ENCODE measurements at regions not wholly inside any gene's neighbourhood (a gene's known extent, or its start where the extent isn't known, plus 50 kb on each side); places are given as distances from the start of the nearest gene placed in this dataset.

DNA sequence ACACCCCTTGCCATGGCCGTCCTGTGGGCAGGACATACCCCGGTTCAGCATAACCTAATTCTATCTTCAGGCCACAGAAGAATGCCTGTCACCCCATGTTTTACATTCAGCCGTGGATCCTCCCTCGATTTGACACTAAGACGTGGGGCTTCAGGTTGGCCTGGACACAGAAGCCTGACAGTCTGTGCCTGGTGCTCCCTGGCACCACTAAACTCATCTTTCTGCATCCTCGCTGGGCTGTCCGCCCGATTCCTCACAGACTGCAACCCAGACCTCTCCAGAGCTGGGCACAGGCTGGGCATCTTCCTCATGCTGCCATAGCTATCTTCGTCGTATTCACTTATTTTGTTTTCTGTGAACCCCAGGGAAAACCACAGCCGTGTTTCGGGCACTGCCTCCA lies 117.8 kb upstream of the IQSEC1 start:
- Histone ChIP-seq H3K4me3 (no peak overlapping the region), H3K4me1 (no peaks in the 10 kb centered on the region), H3K27me3 (no peaks in the 10 kb centered on the region), H3K9me3 (no peaks in the 10 kb centered on the region), H3K27ac (no peak overlapping the region), H3K36me3 (no peaks in the 10 kb centered on the region)
- peak in 1 of 3 donors; percentile 41 for DNase-seq
- no peak for TF ChIP-seq POLR2A (IDR thresholded peaks at IDR 0.05)
- TF ChIP-seq, protein P1, sequence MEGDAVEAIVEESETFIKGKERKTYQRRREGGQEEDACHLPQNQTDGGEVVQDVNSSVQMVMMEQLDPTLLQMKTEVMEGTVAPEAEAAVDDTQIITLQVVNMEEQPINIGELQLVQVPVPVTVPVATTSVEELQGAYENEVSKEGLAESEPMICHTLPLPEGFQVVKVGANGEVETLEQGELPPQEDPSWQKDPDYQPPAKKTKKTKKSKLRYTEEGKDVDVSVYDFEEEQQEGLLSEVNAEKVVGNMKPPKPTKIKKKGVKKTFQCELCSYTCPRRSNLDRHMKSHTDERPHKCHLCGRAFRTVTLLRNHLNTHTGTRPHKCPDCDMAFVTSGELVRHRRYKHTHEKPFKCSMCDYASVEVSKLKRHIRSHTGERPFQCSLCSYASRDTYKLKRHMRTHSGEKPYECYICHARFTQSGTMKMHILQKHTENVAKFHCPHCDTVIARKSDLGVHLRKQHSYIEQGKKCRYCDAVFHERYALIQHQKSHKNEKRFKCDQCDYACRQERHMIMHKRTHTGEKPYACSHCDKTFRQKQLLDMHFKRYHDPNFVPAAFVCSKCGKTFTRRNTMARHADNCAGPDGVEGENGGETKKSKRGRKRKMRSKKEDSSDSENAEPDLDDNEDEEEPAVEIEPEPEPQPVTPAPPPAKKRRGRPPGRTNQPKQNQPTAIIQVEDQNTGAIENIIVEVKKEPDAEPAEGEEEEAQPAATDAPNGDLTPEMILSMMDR (IDR thresholded peaks at IDR 0.05): no peak

DNA sequence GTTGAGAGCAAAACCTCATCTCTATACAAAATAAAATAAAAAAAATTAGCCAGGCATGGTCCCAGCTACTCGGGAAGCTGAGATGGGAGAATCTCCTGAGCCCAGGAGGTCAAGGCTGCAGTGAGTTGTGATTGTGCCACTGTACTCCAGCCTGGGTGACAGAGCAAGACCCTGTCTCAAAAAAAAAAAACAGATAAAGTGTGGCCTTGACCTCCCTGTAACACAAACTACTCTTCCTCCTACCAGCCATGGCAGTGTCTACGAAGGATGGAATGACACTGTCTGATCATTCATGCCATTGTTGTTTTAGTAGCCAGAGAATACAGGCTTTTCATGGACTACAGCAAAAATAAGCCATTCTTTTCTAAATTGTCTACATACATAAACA lies 117.1 kb upstream of the IQSEC1 start:
- no peak for DNase-seq
- Histone ChIP-seq H3K27ac (no peak overlapping the region), H3K36me3 (no peaks in the 10 kb centered on the region), H3K4me3 (no peak overlapping the region), H3K4me1 (no peaks in the 10 kb centered on the region), H3K27me3 (no peaks in the 10 kb centered on the region), H3K9me3 (no peaks in the 10 kb centered on the region)
- TF ChIP-seq, protein P1 (IDR thresholded peaks at IDR 0.05): no peak
- TF ChIP-seq POLR2A (IDR thresholded peaks at IDR 0.05): no peak

DNA sequence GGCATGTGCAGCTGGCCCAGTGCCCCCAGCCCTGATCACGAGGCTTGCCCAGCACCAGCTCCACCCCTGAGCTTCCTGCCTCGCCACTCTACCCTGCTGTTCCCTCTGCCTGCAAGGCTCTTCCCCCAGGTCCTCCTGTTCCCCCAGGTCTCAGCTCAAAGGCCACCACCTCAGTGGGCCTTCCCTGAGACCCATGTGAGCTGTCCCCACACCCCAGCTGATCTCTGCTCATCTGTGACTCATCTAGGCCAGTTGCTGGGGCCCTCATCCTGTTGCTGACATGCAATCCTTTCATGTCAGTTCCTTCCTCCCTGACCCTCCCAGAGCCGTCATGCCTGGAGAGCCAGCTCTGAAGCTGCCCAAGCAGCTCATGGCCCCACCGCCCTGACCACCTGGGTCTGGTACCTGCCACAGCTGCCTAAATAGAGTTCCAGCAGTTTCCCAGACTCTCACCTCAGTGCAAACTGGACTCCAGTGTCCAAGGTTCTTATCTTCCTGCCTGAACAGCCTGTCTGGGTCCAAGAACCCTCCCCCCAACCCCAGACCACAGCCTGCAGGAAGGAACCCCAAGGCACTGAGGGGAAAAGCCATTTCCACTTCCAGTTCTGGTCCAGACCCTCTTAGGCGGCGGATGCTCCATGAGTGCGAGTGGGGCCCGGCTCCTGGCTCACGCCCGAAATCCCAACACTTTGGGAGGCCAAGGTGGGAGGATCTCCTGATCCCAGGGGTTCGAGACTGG lies 116.6 kb upstream of the IQSEC1 start:
- Histone ChIP-seq H3K4me1 (no peaks in the 10 kb centered on the region), H3K36me3 (no peaks in the 10 kb centered on the region), H3K27me3 (no peaks in the 10 kb centered on the region), H3K9me3 (no peaks in the 10 kb centered on the region), H3K27ac (no peak overlapping the region), H3K4me3 (no peak overlapping the region)
- TF ChIP-seq, protein P1 (IDR thresholded peaks at IDR 0.05): no peak
- TF ChIP-seq POLR2A (IDR thresholded peaks at IDR 0.05): no peak
- peak in 1 of 3 donors; percentile 25 for DNase-seq

DNA sequence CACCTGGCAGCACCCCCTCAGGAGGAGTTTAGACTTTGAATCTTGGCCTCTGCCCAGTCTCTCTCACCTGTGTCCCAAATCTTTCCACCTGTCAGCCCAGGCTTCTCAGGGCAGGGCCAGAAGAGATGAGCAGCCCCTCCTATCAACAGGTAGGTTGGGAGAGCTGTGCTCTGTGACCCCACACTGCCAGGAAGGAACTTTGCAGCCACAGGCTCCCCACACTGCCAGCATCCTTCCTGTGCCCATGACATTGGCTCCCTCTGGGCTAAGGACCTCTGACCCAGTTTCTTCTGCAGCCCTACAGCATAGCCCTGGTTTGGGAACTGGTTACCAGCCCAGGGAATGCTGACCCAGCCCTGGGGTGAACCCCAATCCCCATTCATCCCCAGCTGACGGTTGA lies 115.7 kb upstream of the IQSEC1 start:
- TF ChIP-seq, protein P1 (IDR thresholded peaks at IDR 0.05): no peak
- TF ChIP-seq POLR2A (IDR thresholded peaks at IDR 0.05): no peak
- no peaks in the 10 kb centered on the region for H3K4me1 ChIP-seq
- H3K27ac ChIP-seq: no peak overlapping the region
- peak in 1 of 3 donors; percentile 21 for DNase-seq
- no peaks in the 10 kb centered on the region for H3K27me3 ChIP-seq
- no peak overlapping the region for H3K4me3 ChIP-seq
- H3K9me3 ChIP-seq: no peaks in the 10 kb centered on the region
- H3K36me3 ChIP-seq: no peaks in the 10 kb centered on the region

DNA sequence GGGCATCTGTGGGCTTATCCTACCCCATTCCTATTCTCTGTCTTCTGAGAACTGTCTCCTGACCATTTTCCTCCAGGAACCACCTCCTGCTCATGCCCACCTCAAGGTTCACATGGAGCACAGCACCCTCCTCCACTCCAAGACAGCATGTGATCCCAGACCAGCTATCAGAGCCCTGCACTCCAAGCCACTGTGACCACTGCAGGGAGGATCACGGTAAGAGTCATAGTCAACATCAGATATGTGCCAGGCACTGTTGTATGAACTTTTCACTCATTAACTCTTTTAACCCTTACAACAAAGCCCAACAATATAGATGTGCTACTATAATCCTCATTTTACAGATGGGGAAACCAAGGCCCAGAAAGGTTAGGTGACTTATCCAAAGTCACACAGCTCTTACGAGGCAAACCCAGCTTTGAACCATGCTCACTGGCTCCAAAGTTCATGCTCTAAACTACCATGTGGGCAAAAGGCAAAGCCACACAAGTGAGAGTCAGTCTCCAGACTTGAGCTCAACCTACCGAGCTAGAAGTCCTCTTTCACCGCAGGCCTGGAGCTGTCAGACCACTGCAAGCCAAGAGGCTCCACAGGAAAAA lies 115.1 kb upstream of the IQSEC1 start:
- no peak for DNase-seq
- Histone ChIP-seq H3K36me3 (no peaks in the 10 kb centered on the region), H3K9me3 (no peaks in the 10 kb centered on the region), H3K4me3 (no peak overlapping the region), H3K27me3 (no peaks in the 10 kb centered on the region), H3K27ac (no peak overlapping the region), H3K4me1 (no peaks in the 10 kb centered on the region)
- TF ChIP-seq POLR2A (IDR thresholded peaks at IDR 0.05): no peak
- TF ChIP-seq, protein P1 (IDR thresholded peaks at IDR 0.05): no peak

Data from Peyer's patch (tissue), 4 donors.